ENCODE measurements at regions not wholly inside any gene's neighbourhood (a gene's known extent, or its start where the extent isn't known, plus 50 kb on each side); places are given as distances from the start of the nearest gene placed in this dataset.

DNA sequence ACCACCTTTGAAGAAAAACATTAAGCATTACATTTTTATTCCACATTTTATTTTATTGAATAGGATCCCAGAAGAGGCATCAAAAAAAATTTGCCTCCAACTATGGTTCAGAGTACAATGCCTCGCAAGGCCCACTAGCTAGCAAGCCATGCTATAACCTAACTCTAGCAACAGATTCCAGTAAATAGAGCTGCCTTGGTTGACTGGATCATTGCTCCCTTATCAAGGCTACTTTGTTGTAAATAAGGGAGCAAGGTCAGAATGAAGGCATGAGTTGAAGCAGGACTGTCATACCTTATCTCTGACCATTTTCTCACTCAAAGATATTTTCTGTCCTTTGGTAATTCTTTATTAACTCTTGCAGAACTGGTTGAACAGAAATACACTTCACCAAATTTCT is 672.6 kb downstream of the EPHA4 start:
- TF ChIP-seq POLR2A (IDR thresholded peaks at IDR 0.05): no peak
- TF ChIP-seq, protein P1, sequence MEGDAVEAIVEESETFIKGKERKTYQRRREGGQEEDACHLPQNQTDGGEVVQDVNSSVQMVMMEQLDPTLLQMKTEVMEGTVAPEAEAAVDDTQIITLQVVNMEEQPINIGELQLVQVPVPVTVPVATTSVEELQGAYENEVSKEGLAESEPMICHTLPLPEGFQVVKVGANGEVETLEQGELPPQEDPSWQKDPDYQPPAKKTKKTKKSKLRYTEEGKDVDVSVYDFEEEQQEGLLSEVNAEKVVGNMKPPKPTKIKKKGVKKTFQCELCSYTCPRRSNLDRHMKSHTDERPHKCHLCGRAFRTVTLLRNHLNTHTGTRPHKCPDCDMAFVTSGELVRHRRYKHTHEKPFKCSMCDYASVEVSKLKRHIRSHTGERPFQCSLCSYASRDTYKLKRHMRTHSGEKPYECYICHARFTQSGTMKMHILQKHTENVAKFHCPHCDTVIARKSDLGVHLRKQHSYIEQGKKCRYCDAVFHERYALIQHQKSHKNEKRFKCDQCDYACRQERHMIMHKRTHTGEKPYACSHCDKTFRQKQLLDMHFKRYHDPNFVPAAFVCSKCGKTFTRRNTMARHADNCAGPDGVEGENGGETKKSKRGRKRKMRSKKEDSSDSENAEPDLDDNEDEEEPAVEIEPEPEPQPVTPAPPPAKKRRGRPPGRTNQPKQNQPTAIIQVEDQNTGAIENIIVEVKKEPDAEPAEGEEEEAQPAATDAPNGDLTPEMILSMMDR (IDR thresholded peaks at IDR 0.05): no peak
